LNCAP (cell line): ENCODE measurements at regions not wholly inside any gene's neighbourhood (a gene's known extent, or its start where the extent isn't known, plus 50 kb on each side); places are given as distances from the start of the nearest gene placed in this dataset.

Experiments used
- CTCF ChIP-seq: fragments of 450-650 bp; IDR thresholded peaks from 2 replicates; pipeline ENCODE4 v1.5.1; 2017; ENCODE audit warnings: mild to moderate bottlenecking

- TF ChIP-seq CTCF, result no peak
Measured at GRCh38 chr3:154582501-154582900, 152.5 kb upstream of the GPR149 start.

GRCh38 chr3:154571553-154572226 lies 141.7 kb upstream of the GPR149 start:
- TF ChIP-seq CTCF, result no peak

GRCh38 chr3:154568064-154568463 lies 138.1 kb upstream of the GPR149 start:
- TF ChIP-seq CTCF, result no peak

GRCh38 chr3:154559623-154560022 lies 129.6 kb upstream of the GPR149 start:
- no peak for TF ChIP-seq CTCF

- TF ChIP-seq CTCF, result peak; percentile 31; the same call in 1 of the 2 replicates
Measured at GRCh38 chr3:154552338-154552737, 122.3 kb upstream of the GPR149 start.

- no peak for TF ChIP-seq CTCF
Measured at GRCh38 chr3:154549391-154549790, 119.4 kb upstream of the GPR149 start.

- no peak for TF ChIP-seq CTCF
Measured at GRCh38 chr3:154548341-154548740, 118.4 kb upstream of the GPR149 start.

GRCh38 chr3:154542837-154543236 lies 112.8 kb upstream of the GPR149 start:
- no peak for TF ChIP-seq CTCF
